ENCODE measurements at regions not wholly inside any gene's neighbourhood (a gene's known extent, or its start where the extent isn't known, plus 50 kb on each side); places are given as distances from the start of the nearest gene placed in this dataset.

DNA sequence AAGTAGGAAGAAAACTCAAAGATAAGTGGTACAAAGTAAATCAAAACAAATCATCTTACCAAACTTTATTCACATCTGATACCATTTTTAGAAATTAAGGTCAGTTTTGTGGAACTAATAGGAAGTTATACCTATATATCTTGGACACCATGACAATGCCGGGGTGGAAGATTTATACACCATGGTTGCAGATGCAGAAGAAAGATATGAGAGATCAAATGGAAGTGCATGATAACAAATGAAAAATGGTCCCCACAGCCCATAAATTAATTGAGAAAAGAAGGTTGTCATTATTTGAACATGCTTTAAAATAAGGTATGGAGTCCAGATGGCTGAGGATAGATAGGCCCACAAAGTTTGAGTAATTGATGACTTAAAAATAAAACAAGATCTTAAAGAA, 276.8 kb downstream of the TSHZ3 start:
- no peak overlapping the region for H3K9ac ChIP-seq (ENCODE audit: insufficient read depth, low read length, poor library complexity, severe bottlenecking)
- no peak overlapping the region for H3K4me3 ChIP-seq (replicated peaks in 1 of 3; ENCODE audit: low read depth in 2 of 3, low read length in 3 of 3)
- no peak for DNase-seq
- H3K79me2 ChIP-seq (ENCODE audit: insufficient read depth, low read length): no peaks in the 10 kb centered on the region
- no peak overlapping the region for H2AFZ ChIP-seq (ENCODE audit: insufficient read depth, low read depth, low read length, poor library complexity, severe bottlenecking)
- TF ChIP-seq, protein P1, sequence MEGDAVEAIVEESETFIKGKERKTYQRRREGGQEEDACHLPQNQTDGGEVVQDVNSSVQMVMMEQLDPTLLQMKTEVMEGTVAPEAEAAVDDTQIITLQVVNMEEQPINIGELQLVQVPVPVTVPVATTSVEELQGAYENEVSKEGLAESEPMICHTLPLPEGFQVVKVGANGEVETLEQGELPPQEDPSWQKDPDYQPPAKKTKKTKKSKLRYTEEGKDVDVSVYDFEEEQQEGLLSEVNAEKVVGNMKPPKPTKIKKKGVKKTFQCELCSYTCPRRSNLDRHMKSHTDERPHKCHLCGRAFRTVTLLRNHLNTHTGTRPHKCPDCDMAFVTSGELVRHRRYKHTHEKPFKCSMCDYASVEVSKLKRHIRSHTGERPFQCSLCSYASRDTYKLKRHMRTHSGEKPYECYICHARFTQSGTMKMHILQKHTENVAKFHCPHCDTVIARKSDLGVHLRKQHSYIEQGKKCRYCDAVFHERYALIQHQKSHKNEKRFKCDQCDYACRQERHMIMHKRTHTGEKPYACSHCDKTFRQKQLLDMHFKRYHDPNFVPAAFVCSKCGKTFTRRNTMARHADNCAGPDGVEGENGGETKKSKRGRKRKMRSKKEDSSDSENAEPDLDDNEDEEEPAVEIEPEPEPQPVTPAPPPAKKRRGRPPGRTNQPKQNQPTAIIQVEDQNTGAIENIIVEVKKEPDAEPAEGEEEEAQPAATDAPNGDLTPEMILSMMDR (IDR thresholded peaks at IDR 0.05): no peak
- H3K4me1 ChIP-seq (ENCODE audit: control insufficient read depth in 1 of 2, insufficient read depth in 2 of 2, low read length in 2 of 2): no peaks in the 10 kb centered on the region
- no CpG with 5 or more reads among the region's 1 CpG for WGBS (ENCODE audit: insufficient coverage)
- no peak overlapping the region for H3K4me2 ChIP-seq (replicated peaks; ENCODE audit: extremely low read depth, low read length, poor library complexity, severe bottlenecking)
- no peaks in the 10 kb centered on the region for H4K20me1 ChIP-seq (ENCODE audit: insufficient read depth, low read length)
- H3K4me1 Mint-ChIP-seq: no peaks in the 10 kb centered on the region
- intact Hi-C loops (cut with micrococcal nuclease): no loop called here
- peak overlapping the region in 1 of 2 donors; percentile 4 for H3K4me3 Mint-ChIP-seq
- H3K27me3 ChIP-seq (ENCODE audit: control insufficient read depth in 2 of 2, insufficient read depth in 2 of 2, low read length in 2 of 2): peaks cover 16 to 37% of the 10 kb centered on the region in 2 donors
- no peaks in the 10 kb centered on the region for H3K9me3 Mint-ChIP-seq
- no peaks in the 10 kb centered on the region for H3K9me3 ChIP-seq (replicated peaks in 1 of 2; ENCODE audit: control insufficient read depth in 1 of 2, insufficient read depth in 1 of 2, low read length in 2 of 2)
- H3K27ac Mint-ChIP-seq: no peak overlapping the region
- H3K27me3 Mint-ChIP-seq (ENCODE audit: low read depth in 3 of 3): peaks cover 31 to 39% (median 33%) of the 10 kb centered on the region in 3 donors
- no peaks in the 10 kb centered on the region for H3K36me3 ChIP-seq (replicated peaks in 1 of 2; ENCODE audit: control insufficient read depth in 1 of 2, insufficient read depth in 2 of 2, low read length in 2 of 2)
- no peak overlapping the region for H3K27ac ChIP-seq (ENCODE audit: low read depth in 1 of 2, low read length in 2 of 2)
- H3K36me3 Mint-ChIP-seq: no peaks in the 10 kb centered on the region

- Histone ChIP-seq H3K27ac (ENCODE audit: low read depth in 1 of 2, low read length in 2 of 2) (no peak overlapping the region), H3K4me3 (replicated peaks in 1 of 3; ENCODE audit: low read depth in 2 of 3, low read length in 3 of 3) (no peak overlapping the region), H4K20me1 (ENCODE audit: insufficient read depth, low read length) (no peaks in the 10 kb centered on the region), H3K36me3 (replicated peaks in 1 of 2; ENCODE audit: control insufficient read depth in 1 of 2, insufficient read depth in 2 of 2, low read length in 2 of 2) (no peaks in the 10 kb centered on the region), H3K4me2 (replicated peaks; ENCODE audit: extremely low read depth, low read length, poor library complexity, severe bottlenecking) (no peak overlapping the region), H3K79me2 (ENCODE audit: insufficient read depth, low read length) (no peaks in the 10 kb centered on the region), H3K4me1 (ENCODE audit: control insufficient read depth in 1 of 2, insufficient read depth in 2 of 2, low read length in 2 of 2) (no peaks in the 10 kb centered on the region), H3K9me3 (replicated peaks in 1 of 2; ENCODE audit: control insufficient read depth in 1 of 2, insufficient read depth in 1 of 2, low read length in 2 of 2) (no peaks in the 10 kb centered on the region), H3K9ac (ENCODE audit: insufficient read depth, low read length, poor library complexity, severe bottlenecking) (no peak overlapping the region), H2AFZ (ENCODE audit: insufficient read depth, low read depth, low read length, poor library complexity, severe bottlenecking) (no peak overlapping the region), H3K27me3 (ENCODE audit: control insufficient read depth in 2 of 2, insufficient read depth in 2 of 2, low read length in 2 of 2) (peaks cover 16 to 37% of the 10 kb centered on the region in 2 donors)
- intact Hi-C loops (cut with micrococcal nuclease): no loop called here
- no peaks in the 10 kb centered on the region for H3K4me1 Mint-ChIP-seq
- H3K27me3 Mint-ChIP-seq (ENCODE audit: low read depth in 3 of 3): peaks cover 30 to 39% (median 33%) of the 10 kb centered on the region in 3 donors
- no peak overlapping the region for H3K27ac Mint-ChIP-seq
- peak overlapping the region in 1 of 2 donors; percentile 6 for H3K4me3 Mint-ChIP-seq
- H3K36me3 Mint-ChIP-seq: no peaks in the 10 kb centered on the region
- 89% methylated on average over 1 of the region's 11 CpGs for WGBS (ENCODE audit: insufficient coverage)
- no peaks in the 10 kb centered on the region for H3K9me3 Mint-ChIP-seq
- no peak for DNase-seq
- TF ChIP-seq, protein P1 (IDR thresholded peaks at IDR 0.05): no peak
Observed at GRCh38 chr19:31071136-31071855, 277.9 kb downstream of the TSHZ3 start.
